HG02642 (cell line): ENCODE measurements at regions not wholly inside any gene's neighbourhood (a gene's known extent, or its start where the extent isn't known, plus 50 kb on each side); places are given as distances from the start of the nearest gene placed in this dataset.

Experiments
- ATAC-seq: cut with Tn5 transposase; IDR thresholded peaks from one replicate; pipeline ENCODE4 v1.9.1; 2021; ENCODE audit warnings: mild to moderate bottlenecking; ENCODE audit not compliant: unreplicated experiment, poor library complexity

DNA sequence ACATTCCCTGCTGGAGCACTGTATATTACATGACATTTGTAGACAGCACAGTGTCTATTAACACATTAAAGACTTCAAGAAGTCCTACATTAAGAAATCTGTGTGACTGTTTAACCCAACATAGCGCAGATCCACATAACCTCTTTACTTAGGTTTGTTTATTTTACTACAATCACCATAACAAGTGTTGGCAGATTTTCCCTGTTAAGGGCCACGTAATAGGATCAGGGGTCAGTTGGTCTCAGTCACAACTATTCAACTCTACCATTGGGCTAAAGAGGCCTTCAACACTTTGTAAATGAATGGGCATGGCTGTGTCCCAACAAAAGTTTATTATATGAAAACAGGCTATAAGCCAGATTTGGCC lies 51.3 kb upstream of the ADORA2B start:
- ATAC-seq = no peak

DNA sequence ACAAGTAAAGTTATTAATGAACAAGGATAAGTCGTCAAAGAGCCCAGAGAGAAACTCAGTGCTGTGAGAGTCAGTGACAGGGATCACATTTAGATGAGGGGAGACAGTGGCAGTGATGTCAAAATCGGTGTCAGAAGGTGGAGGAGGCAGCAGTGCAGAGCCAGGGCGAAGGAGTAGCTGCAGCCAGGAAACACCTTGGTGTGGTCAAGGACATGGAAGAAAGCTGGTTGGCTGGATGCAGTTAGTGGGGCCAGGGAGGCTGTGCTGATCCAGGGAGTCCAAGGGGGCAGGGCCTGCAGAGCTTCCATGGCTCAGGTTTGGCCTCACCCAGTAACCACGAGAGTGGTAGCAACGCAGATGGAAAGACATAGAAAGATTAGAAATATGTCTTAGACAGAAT lies 50.7 kb upstream of the ADORA2B start:
- no peak for ATAC-seq

DNA sequence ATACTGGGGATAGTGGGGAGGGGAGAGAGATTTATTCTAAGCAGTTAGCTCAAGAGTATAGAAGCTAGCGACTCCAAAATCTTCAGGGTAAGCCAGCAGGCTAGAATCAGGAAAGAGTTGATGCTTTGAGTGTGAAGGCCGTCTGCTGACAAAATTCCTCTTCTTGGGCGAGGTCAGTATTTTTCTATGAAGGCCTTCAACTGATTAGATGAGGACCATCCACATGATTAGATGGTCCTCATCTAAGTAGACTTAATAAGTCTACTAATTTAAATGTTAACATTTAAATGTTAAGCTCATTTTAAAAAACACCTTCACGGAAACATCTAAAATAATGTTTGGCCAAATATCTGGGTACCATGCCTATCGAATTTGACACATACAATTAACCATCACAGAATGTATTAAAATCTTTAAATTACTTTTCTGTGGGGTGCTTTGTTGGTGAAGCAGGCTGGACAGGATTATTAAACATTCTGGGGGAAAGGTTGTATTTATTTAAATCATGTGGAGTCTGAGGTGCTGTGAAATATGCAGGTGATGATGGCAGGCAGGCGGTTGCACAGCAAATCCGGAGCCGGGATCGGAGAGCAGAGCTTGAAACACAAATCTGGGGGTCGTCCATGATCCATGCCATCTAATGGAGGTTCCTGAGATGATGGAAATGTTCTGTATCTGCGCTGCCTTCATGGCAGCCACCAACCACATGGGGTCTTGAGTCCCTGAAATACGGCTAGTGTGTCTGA lies 49.8 kb upstream of the ADORA2B start:
- no peak for ATAC-seq
